HG02870 (cell line): ENCODE measurements at regions not wholly inside any gene's neighbourhood (a gene's known extent, or its start where the extent isn't known, plus 50 kb on each side); places are given as distances from the start of the nearest gene placed in this dataset.

Experiments
- ATAC-seq: cut with Tn5 transposase; IDR thresholded peaks from one replicate; pipeline ENCODE4 v1.9.1; 2021; ENCODE audit warnings: mild to moderate bottlenecking, moderate library complexity; ENCODE audit not compliant: unreplicated experiment

DNA sequence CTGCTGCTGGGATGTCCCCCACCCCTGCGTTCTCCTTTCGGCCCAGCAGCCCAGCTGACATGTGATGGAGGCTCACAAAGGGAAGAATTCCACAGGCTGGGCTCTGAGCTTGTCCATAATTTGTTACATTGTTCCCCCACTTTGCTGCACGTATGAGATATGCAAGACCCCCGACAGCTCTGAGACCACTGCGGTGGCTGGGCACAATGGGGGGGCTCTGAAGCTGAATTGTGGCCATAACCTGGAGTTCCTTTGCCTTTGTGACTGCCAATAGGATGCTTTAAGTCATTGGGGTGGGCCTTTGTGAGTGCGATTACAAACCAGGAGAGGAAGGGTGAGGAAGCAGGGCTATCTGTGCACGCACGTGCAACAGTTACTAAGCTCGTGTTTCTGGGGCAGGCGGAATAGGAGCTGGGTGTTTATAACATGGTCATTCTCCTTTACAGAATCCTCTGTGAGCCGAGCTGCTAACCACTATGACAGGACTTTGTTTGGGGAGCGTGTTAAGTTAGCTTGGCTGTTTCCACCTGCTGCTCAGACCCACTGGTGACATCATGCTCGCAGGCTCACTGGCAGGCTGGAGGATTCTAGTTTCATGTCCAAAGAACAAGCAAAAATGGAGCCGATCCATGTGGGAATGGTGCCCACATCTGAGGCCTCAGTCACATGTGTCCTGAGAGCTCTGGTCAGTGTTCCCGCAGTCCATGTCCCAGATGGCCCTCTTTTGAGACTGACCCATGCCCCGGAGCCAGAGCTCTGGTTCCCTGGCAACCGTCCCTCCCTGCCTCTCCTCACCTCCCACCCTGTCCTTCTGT is 208.3 kb upstream of the SALL1 start:
- no peak for ATAC-seq

DNA sequence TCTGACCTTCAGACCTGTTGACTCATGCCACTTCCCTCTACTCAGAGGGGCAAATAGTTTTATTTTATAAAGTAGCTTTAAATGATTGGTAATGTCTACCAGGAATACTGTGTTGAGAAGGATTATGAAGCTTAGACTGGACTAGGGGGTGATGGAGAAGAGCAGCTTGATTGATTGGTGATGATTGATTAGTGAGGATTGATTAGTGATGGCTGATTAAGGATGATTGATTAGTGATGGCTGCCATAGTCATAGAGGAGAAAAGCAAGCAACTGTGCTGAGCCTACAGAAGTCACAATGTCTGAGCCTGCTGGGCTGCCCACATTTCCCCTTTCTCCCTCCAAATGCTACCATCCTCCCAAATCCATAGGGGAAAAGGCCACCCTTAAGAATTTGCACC is 206.8 kb upstream of the SALL1 start:
- ATAC-seq: no peak

DNA sequence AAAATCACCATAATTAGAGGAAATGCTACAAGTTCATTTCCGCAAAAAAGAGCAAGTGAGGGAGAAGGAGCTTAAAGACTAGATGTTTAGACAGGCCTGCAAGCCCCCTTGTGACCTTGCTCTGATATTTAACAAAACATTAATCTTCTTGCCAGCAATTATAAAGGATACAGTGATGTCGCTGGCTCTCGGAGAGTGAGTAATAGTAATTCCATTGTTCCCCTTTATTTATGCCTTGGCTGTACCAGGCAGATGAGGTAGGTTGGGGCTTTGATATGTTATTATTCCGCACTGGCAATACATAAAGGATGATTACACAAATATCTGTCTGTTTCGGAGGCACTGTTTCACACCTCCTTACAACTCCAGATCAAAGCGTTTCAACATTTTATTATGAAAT is 204.8 kb upstream of the SALL1 start:
- no peak for ATAC-seq

DNA sequence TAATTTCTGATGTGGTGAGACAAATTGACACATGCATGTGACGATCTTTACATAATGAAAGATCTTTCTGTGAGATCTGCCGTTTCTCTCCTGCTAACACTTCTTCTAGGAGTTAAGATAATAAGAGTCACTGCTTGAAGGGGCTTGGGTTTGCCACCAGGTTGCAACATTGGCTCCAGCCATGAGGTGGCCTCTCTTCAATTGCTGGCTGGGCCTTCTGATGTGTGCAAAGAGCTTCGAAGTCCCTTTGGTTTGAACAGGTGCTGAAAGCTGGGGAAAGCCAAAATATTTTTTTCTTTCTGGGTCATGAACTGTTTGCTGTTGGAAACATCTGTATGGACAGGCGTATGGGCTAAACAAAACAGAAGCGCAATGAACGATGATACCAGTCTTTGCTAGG is 204.1 kb upstream of the SALL1 start:
- no peak for ATAC-seq

DNA sequence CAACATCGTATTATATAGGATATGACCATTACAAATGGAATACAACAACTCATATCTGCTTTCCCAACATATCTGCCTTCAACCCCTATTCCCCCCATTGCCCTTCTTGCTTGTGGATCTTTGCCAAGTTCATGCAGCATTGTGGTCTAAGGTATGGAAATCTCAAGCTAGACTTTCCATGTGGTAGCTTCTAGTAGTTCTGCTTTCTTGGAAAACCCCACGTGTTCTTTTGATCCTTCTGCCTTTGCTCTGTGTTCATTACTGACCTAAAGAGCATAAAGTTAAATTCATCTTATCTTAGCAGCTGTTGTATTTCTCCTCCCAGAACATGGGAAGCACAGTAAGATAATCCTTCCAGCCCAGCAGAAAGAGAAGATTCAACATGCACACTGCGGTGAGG is 202.0 kb upstream of the SALL1 start:
- ATAC-seq: no peak

- ATAC-seq: no peak
These were observed 198.6 kb upstream of the SALL1 start for GRCh38 chr16:51349626-51350025.

DNA sequence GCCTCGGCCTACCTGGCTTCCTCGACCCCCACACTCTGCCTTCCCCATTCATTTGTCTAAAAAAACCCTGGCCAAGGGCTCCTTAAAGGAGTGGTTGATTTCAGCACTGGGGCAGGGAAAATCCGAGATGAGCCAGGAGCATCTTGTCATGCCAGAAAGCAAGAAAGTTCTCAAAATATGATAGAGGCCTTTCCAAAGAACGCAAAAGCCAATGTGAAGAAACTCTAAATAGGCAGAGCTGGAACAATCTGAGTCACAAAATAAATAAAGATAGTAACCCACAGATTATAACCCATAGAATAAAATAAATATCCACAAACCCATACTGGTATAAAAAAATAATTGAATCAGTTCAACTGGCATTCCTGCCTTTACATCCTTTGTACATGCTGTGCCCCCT is 192.3 kb upstream of the SALL1 start:
- no peak for ATAC-seq

DNA sequence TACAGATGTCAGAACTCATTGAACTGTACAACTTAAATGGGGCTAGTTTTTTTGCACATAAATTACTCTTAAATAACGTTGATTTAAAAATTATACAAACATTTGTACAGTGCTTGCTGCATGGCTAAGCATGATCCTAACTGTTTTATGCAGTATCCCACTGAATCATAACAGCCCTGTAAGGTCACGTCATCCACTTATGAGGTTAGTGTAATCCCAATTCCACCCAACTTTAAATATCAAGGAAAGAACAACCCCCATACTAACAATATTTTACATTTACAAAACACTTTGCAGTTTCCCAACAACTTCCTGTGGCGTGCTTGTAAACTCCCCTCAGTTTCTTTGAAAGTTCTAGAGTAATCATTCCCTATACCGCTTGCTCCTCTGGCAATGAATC is 190.1 kb upstream of the SALL1 start:
- no peak for ATAC-seq

GRCh38 chr16:51337662-51338061 is 186.6 kb upstream of the SALL1 start:
- ATAC-seq: no peak

- no peak for ATAC-seq
These were observed 177.7 kb upstream of the SALL1 start for GRCh38 chr16:51328733-51329132.

- no peak for ATAC-seq
These were observed 175.9 kb upstream of the SALL1 start for GRCh38 chr16:51327001-51327400.

DNA sequence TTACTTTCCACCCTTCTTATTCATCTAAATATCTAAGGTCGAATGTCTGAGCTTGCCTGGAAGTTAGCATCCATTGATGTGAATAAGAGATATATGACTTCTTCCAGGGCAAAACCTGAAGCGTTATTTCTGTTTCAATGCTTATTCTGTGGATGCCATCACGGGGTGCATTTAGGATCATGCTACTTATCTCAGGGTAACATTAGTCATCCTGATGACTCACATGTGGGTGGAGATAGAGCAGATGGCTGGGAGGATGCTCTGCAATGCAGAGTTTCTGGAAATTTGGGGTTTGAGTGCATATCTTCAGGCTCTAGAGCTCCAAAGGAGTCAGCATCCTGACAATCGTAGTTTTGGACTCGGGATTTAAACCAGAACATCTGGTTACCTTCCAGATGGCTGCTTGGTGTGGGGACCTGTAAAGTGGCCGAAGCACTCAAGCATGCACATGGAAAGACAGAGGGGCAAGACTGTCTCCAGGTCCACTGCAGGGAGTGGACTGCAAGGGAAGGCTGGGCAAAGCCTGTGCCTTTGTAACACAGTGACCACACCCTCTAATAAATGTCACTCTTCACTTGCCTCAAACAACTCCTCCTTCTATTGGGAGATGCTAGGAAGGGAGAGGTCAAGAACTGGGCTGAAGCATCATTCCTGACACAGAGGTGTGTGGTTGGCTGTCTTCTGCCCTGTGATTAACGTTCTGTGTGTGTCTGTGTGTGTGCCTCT is 175.2 kb upstream of the SALL1 start:
- no peak for ATAC-seq

DNA sequence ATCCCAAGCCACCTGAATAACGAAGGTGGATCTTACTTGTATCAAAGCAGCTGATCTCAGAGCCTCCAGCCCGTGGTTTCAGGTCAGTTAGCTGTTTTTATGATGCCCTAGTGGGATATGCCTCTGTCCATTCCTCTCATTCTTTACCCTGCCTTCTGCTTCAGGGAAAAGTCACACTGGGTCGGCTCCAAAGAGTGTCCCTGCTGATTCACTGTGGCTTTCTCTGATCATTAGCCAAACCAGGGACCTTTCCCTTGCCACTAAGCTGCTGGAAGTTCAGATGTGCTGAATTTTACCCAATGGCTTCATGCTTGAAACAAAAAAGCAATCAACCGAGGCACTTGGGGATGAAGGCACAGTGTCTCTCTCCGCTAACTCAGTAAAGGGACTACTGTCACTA is 170.2 kb upstream of the SALL1 start:
- ATAC-seq: no peak

GRCh38 chr16:51317575-51317974 is 166.5 kb upstream of the SALL1 start:
- ATAC-seq: no peak

DNA sequence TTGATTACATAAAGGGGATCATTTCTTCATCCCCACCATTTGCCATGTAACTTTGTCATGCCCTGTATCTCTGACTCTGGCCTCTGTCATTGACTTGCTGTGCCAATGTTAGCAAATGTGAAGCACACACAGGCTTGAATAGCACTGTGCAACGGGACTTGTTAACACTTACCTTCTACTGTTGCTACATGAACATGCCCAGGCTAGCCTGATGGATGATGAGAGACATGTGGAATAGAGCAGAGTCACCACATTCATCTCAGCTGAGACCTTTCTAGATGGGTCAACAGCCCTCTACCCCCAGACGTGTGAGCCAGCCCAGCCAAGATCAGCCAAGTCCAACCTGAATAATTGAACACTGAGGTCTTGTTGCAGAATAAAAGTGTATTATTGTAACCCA is 162.1 kb upstream of the SALL1 start:
- no peak for ATAC-seq

- ATAC-seq: no peak
These were observed 161.5 kb upstream of the SALL1 start for GRCh38 chr16:51312363-51313150.

- ATAC-seq: no peak
These were observed 159.1 kb upstream of the SALL1 start for GRCh38 chr16:51310159-51310558.

DNA sequence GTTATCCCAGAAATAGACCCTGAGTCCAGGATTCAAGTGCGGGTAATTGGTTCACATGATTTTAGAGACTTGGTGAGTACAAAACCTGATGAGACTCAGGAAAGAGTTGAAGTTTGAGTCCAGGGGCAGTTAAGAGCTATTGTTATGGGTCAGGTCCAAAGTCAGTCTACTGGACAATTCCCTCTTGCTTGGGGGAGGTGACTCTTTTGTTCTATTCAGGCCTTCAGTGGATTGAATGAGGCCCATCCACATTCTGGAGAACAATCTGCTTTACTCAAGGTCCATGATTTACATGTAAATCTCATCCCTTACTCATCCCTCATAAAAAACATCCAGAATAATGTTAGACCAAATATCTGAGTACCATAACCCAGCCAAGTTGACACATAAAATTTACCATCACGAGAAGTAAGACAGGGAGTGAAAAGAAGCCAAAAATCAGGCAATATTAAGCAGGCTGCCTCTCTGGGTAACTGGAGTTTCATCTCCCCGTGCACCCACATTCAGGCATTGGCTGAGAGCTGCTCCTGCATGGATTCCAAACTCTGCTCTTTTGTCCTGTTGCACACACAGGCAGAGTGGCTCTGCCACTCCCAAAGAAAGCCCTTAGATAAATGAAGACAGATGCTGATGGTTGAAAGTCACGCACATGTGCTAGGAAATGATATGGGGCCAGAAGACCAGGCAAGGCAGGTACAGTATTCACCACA is 156.0 kb upstream of the SALL1 start:
- ATAC-seq: no peak

DNA sequence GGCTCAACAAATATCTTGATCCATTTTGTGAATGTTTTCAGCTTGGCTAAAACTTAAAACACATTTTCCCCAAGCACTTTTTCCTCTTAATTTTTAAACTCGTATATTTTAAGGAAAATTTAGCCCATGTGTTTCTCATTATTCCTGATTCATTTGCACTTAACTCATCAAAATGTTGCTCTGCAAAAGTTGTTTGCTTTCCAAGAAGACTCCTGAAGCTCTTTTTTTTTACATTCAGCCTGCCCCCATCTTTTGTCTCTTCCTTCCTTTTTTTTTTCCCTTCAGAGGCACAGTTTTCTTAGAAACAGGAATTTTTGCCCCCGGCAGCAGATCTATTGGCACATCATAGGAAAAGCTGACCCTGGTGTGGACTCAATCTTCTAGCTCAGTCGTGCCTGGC is 155.0 kb upstream of the SALL1 start:
- no peak for ATAC-seq

- no peak for ATAC-seq
These were observed 154.3 kb upstream of the SALL1 start for GRCh38 chr16:51305337-51305736.

DNA sequence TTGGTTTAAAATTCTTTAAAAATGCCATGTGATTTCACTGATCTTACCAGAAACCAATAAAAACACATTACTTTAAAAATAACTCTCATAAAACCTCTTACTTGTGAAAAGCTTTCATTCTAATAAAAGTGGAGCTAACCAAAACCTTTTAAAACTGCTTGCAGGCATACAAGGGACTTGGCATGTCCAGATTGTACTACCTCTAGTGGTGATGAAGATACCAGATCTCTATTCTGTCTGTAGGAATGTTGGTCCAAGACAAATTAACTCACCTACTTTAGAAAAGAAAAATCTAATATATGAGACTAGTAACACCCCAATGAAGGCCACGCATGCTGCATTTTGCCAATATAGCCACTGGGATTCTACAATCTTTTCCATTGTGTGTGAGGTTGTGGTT is 151.0 kb upstream of the SALL1 start:
- no peak for ATAC-seq
